ENCODE measurements at regions not wholly inside any gene's neighbourhood (a gene's known extent, or its start where the extent isn't known, plus 50 kb on each side); places are given as distances from the start of the nearest gene placed in this dataset.

DNA sequence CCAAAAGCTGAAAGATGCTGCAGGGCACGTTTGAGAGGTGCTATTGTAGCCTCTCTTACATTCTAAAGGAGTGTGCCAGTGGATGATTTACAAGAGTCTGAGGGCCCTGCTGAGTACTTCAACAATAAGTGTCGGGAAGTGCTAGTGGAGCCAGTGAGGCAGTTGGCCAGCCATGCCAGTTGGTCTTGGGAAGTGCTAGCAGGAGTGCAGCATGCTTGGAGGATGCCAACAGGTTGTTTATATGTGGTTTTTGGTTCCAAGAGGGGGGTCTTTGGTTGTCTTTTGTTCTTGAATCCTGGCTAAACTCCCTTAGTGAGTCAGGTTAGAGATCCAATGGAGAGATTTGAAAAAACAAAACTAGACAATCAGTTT, 335.3 kb downstream of the PABPC4L start:
- no peak for DNase-seq

DNA sequence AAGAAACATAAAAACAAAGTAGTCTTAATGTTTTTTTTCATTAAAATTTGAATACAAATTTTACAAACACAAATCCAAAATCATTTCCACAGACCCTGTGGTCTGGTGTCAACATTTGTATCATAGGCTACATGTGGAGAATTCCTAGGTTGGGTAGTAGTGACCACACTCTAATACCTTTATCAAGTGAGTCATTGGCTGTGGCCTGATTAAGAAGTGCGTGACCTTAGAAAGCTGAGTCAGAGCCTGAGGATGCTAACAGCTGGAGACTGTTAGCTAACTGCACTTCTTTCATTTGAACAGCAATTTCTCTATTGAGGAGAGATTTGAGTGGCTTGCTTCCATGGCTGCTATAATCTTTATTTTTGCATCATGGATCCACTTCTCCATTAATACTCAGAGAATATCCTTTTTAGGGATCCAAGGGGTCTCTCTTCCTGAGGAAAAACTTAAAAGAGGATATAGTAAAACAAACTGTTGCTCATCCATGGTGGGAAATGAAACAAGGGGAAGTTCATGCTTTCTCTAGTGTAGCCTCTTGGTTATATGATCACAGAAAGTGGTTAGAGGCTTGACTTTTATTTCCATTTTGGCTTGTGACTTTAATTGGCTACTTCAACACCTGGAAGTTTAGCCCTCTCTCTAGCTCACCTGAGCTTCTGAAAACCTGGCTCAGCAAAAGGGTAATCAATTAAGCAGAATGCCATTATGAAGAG, 335.8 kb downstream of the PABPC4L start:
- DNase-seq: no peak

DNA sequence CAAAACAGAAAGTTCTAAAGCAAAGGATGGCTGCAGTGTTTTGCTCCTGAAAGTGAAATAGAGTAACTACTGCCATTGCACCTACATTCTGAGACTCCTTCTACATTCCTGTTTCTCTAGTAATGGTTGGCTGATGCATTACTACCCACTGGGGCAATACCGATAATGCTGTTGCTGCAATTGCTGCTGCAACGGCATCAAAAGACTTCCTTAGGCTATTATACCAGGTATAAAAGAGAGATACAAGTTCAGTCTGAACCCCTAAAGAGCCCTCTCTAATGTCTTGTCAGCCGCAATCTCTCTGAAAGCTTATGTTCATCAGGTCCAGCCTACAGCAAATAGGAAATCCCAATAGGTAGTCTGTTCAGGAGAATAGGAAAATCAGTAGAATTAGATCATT, 338.4 kb downstream of the PABPC4L start:
- DNase-seq: no peak

DNA sequence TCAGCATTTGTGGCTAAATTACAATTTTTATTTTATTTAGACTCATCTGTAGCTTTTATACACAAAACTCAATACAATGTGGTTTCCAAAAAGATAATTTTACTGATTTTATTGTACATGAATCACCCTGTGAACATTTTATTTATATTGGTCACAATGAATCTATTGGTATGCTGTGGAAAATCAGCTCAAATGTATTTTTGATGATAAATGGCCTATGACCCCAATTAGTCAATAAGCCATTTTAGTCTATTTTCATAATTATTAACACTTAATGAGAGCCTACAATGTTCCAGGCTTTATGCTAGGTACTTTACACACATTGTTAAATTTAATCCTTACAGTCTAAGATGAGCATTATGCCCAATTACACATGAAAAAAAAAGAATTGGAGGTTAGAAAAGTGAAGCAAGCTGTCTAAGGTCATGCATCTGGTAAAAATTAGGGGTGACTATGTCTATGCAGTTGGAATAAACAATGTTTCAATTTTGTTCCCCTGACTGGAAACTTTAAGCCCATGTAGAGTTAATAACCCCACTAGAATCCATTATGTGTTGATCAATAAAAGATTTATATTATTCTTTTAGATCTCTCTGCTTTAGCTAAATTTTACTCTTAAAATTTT, 344.7 kb downstream of the PABPC4L start:
- no peak for DNase-seq

DNA sequence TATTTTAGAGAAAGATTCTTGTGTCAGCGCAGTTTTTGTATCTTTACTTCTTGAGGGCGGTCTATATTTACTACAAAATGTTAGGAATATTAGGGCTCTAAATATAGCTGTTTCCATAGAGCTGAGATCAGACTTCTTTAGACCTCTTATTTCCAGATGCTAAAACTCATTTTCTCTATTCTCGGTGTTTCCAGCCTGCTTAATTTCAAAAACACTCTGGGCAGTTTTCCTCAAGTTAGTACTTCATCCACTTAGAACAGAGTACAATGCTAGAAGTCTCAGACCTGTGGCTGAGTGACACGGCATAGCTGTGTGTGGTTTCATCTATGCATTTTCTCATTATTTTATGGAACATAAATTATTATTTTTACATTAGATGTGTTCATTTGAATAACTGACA, 346.6 kb downstream of the PABPC4L start:
- no peak for DNase-seq

DNA sequence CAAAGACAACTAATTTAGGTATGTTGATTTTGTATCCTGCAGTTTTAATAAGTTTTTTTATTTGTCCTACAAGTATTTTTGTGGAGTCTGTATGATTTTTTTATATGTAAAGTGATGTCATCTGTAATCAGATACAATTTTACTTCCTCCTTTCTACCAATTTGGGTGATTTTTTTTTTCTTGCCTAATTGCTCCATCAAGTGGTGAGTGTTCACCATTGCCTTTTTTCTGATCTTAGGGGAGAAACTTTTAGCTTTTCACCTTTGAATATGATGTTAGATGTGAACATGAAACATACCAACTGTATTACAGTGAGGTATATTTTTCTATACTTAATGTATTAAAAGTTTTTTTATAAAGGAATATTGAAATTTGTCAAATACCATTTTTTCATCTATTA, 362.3 kb downstream of the PABPC4L start:
- no peak for DNase-seq

DNA sequence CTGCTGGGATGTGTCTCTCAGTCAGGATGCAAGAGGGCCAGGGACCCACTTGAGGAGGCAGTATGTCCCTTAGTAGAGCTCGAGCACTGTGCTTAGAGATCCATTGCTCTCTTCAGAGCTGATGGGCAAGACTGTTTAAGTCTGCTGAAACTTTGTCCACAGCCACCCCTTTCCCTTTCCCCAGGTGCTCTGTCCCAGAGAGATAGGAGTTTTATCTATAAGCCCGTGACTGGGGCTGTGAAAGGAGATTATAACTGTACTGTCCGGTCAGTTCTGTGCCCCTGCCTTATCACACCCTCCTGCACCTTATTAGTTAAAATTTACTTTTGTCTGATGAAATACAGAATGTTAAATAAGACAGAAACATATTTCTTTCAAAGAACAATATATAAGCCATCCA, 378.4 kb downstream of the PABPC4L start:
- DNase-seq: no peak

DNA sequence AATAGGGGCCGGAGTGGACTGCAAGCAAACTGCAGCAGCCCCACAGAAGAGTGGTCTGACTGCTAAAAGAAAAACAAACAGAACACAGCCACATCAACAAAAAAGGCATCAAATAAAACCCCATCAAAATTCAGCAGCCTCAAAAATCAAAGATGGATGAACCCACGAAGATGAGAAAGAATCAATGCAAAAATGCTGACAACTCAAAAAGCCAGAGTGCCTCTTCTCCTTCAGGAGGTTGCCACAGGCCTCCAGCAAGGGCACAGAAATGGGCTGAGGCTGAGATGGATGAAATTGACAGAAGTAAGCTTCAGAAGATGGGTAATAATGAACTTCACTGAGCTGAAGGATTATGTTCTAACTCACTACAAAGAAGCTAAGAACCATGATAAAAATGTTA, 388.6 kb downstream of the PABPC4L start:
- DNase-seq: no peak

DNA sequence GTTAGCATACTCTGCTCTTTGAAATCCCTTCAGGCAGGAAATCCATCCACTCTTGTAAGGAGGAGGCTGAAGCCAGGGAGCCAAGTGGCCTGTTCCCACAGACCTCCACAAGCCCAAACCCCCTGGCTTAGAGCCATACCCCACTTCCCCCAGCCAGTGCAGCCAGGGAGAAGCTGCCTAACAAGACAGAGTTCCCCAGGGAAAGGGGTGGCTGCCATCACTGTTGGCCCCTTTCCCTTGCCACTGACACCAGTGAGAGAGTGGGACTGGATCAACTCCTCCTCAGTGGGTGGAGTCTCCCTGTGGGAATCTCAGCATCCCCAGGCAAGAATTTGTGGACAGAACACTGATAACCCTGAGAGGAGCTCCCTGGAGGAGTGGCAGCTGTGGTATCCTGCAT, 389.4 kb downstream of the PABPC4L start:
- DNase-seq: no peak

DNA sequence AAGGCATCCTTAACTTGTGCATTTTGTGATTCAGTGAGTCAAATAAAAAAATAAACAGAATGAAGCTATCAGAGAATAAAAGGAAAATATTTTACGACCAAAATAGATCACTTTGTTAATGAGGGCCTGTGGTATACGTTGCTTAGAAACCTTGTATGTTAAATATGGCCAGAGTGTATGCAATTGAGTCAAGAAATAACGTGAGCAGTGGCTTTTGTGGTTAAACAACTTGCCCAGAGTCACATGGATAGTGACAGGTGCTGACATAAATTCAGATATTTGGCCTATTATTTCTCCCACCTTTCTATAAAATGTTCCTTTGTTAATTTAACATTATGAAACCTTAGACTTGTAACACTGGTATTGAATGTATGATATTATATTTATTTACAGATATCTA, 393.4 kb downstream of the PABPC4L start:
- no peak for DNase-seq

DNA sequence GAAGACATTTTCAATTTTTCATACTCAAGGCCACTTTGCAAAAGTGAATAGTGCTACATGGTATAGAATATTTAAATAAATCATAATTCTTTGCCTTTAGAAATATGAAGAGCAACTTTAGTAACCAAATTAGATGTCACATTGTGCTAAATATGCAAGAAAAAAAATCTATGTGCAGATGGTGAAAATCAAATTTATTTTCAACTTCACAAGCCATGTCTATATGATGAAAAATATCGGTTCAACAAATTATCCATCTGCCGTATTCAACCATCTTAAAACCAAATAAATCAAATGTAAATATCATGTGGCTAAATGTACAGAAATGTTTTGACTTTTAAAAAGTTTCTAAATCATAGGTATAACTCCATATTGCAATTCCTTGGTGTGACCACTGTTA, 398.2 kb downstream of the PABPC4L start:
- no peak for DNase-seq

DNA sequence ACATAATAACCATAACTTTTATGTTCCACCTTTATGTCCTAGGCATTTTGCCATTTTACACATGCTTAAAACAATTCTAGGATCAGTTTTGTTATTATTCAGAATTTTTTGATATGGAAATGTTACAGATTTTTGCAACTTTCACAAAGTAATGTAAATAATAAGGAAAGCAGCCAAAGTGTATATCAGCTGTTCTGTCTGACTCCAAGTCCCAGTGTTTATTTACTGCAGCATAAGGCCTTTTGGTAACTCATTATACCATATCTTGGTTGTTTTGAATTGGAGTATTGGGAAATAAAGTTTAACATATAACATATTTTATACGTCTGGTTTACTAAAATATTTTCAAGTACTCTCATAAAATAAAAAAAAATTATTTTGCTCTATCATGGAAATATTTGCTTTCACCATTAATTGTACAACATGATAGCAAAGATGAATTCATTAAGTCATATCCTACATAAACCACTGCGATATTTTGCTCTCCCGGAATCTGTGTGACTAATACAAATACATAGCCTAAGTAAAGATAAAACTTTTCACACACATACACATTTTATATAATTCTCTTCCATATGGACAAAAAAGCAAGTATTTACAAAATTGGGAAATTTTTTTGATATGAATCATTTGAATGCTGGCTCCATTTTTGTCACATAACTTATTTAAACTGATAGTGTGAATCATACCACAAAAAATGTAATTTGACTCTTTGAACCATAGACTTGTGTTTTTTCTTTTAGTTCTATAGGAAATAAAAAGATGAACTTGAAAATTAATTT, 399.0 kb downstream of the PABPC4L start:
- DNase-seq: no peak

DNA sequence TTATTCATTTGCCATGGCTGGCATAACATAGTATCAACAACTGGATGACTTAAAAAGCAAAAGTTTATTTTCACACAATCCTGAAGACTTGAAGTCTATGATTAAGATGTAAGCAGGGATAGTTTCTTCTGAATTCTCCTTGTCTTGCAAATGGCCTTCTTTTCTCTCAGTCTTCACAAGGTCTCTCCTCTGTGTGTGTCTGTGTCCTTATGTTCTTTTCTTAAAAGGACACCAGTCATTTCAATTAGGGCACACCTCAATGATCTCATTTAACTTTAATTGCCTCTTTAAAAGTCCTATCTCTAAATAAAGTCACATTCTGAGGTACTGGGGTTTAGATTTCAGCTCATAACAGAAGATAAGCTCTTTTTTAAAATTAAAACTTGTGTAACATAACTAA, 399.7 kb downstream of the PABPC4L start:
- DNase-seq: no peak

DNA sequence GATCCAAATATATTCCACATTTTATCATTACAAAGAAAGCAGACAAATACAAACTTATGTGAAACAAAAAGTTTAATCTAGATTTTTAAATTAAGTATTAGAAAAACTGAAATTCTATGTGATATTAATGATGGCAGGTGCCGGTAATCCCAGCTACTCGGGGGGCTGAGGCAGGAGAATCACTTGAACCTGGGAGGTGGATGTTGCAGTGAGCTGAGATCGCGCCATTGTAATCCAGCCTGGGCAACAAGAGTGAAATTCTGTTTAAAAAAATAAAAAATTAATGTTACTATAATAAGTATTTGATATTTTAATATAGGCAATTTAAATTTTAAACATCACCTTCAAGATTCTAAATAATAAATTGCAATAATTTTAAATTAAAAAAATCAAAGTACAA, 400.6 kb downstream of the PABPC4L start:
- DNase-seq: no peak

DNA sequence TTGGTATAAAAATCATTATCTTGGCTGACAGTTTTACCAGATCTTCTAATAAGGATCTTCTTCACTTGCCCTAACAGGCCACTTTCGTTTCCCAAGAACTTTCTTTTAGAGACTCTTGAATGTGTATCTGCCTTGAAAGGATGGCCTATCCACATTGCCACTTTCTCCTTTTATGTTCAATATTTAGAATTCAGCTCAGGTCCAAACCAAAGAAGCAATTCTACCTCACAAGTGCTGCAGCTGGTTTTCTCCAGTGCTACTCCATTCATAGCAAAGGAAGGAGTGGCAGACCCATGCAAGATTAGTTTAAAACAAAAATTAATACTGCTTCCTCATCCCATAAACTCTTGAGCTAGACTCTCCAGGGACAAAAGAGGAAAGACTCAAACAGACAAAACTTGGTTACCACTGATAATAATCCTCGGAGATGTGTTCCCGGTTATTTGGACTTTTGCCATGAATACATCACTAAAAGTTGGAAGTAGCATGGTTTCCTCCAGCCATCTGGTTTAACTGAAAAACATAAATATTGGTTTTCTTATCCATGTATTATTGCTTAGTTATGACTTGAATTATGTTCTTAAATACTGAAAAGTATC, 401.8 kb downstream of the PABPC4L start:
- DNase-seq: no peak

DNA sequence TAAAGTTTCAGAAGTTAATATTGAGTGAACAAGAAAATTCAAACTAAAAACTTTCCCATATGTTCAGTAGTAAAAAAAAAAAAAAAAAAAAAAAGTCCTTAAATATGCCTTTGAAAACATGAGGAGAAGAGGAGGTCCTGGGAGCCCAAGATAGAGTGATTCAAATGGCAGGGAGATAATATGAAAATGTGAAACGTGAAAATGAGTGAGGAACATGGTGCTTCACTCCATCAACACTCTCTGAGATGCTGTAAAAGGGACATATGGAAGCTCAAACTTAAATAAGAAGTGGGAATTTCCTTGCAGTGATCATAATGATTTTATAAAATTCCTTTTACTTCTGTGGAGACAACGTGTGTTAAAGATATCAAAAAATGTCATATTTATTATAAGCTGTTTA, 423.9 kb downstream of the PABPC4L start:
- DNase-seq: no peak

DNA sequence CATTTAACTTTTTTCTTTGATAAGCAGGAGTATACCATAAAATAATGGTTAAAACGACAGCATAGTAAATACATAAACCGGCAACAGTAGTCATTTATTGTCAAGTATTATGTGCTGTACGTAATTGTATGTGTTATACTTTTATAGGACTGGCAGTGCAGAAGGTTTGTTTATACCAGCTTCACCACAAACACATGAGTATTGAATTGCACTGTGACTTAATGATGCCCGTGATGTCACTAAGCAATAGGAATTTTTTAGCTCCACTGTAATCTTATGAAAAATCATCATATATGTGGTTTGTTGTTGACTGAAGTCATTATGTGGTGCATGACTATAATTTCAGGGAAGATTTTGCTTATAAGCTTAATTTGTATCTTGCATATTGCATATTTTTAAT, 424.6 kb downstream of the PABPC4L start:
- DNase-seq: no peak

DNA sequence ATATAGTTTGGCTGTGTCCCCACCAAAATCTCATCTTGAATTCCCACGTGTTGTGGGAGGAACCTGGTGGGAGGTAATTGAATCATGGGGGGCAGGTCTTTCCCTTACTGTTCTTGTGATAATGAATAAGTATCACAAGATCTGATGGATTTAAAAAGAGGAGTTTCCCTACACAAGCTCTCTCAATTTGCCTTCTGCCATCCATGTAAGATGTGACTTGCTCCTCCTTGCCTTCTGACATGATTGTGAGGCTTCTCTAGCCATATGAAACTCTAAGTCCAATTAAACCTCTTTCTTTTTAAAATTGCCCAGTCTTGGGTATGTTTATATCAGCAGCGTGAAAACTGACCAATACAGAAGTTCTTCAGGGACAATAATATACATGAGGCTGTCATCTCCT, 425.1 kb downstream of the PABPC4L start:
- DNase-seq: no peak

DNA sequence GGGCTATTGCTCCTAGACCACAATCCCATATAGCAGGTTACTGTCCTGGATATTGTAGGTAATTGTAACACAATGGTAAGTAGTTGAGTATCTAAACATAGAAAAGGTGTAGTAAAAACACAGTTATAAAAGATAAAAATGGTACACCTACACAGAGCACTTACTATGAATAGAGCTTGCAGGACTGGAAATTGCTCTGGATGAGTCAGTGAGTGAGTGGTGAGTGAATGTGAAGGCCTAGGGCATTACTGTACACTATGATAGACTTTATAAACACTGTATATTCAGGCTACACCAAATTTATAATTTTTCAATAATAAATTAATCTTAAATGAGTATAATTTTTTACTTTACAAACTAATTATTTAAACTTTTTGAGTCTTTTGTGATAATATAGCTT, 425.7 kb downstream of the PABPC4L start:
- no peak for DNase-seq

DNA sequence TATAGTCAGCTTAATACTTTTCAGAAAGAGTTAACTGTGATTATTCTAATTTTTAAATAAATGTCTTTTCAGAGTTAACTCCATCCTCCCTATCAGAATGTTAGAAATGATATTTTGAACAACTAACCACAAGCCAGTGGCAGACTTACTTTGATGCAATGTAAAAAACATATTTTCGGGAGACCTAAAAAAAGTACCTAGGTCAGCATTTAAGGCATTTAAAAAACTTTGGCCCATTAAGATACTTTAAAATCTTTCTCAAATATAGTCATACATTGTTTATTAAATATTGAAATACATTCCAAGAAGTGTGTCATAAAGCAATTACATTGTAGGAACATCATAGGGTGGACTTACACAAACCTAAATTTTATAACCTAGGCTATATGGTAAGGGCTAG, 426.1 kb downstream of the PABPC4L start:
- no peak for DNase-seq

DNA sequence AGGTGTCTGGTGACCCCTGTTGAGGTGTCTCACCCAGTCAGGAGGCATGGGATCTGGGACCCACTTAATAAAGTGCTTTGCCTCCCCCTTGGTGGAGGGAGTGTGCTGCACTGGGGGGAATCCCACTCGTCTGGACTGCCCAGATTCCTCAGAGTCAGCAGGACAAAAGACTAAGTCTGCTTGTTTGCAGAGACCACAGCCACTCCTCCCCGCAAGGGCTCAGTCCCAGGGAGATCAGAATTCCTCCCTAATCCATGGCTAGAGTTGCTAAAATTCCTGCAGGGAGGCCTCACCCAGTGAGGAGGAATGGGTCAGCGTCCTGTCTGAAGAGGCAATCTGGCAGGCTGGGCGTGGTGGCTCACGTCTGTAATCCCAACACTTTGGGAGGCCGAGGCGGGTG, 442.2 kb downstream of the PABPC4L start:
- DNase-seq: no peak

DNA sequence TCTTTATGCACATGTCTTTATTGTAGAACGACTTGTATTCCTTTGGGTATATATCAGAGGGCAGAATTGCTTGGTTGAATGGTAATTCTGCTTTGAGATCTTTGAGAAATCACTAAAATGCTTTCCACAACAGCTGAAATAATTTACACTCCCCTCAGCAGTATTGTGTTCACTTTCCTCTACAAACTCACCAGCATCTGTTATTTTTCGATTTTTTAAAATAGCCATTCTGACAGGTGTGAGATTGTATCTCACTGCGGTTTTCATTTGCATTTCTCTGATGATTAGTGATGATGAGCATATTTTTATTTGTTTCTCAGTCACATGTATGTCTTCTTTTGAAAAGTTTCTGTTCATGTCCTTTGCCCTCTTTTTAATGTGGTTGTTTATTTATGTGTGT, 459.8 kb downstream of the PABPC4L start:
- DNase-seq: no peak

DNA sequence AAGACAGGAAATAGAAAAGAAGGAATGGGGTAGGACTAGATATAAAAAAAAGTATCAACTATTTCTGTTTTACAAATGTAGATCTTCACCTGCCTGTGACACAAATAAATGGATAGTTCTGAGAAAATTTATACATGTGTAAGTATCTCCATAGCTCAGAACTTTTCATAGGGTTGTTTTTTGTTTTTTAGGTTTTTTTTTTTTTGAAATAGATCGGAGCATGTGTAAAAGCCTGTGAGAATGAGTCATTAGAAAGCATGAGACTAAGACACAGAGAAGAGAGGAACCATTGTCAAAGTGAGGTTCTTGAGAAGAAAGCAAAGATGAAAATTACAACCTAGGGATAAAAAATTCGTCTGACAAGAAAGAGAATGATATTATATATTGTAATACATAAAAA, 481.6 kb downstream of the PABPC4L start:
- DNase-seq: no peak

DNA sequence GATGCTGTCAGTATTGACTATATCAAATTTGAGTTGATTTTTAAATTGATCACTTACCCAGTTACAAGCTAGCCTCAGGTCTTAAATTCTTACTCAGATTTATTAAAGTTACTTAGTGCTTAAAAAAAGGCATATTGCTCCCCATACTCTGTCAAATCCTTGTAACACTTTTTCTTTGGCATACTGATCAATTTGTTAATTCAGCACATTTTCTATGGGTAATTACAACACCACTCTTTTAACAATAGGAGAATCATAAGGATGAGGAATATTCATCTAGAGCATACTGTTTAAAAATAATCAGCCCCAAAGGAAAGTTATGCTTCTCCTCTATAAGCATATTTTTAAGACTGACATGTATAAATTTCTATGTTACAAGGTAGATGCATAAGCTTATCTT, 482.5 kb downstream of the PABPC4L start:
- DNase-seq: no peak
